GM23248 (cell line): ENCODE measurements at regions not wholly inside any gene's neighbourhood (a gene's known extent, or its start where the extent isn't known, plus 50 kb on each side); places are given as distances from the start of the nearest gene placed in this dataset.

Experiments
- EZH2 ChIP-seq: fragments of 200-600 bp; sonication (generic); IDR thresholded peaks from 2 replicates; pipeline ENCODE4 v1.6.1; 2018; ENCODE audit warnings: antibody characterized with exemption, mild to moderate bottlenecking; ENCODE audit not compliant: insufficient read depth, poor library complexity, severe bottlenecking
- EZH2phosphoT487 ChIP-seq: fragments of 200-600 bp; sonication (generic); IDR thresholded peaks from 2 replicates; pipeline ENCODE4 v1.6.1; 2018; ENCODE audit warnings: antibody characterized with exemption, moderate library complexity, mild to moderate bottlenecking, low read depth; ENCODE audit not compliant: insufficient read depth

- TF ChIP-seq EZH2 = no peak
- TF ChIP-seq EZH2phosphoT487 = no peak
Observed at GRCh38 chr14:71713016-71713415, 219.2 kb upstream of the RGS6 start.
